GM12878 (cell line): ENCODE measurements at regions not wholly inside any gene's neighbourhood (a gene's known extent, or its start where the extent isn't known, plus 50 kb on each side); places are given as distances from the start of the nearest gene placed in this dataset.

ENCODE experiments used
- ATAC-seq: fragments of 200-7000 bp; cut with Tn5 transposase; 3 replicates; pipeline ENCODE4 v1.9.1; 2020; ENCODE audit warnings: mild to moderate bottlenecking, moderate library complexity
- BruUV-seq: library from RNA; stranded (reverse); fragments of 400-500 nt; replicated peaks from 2 replicates; lab custom pipeline; 2021; lab: Mats Ljungman, UMichigan
- CTCF ChIA-PET: fragments of 300-600 bp; sonication (Branson Sonifier 250); formaldehyde crosslinking; extraction: SDS; loops from one replicate; lab custom pipeline; 2021; ENCODE audit warnings: inconsistent platforms; lab: Yijun Ruan, JAX
- POLR2A ChIA-PET: fragments of 350-600 bp; formaldehyde crosslinking; extraction: SDS; loops from one replicate; lab custom pipeline; 2021; ENCODE audit warnings: inconsistent platforms; lab: Charles Lee
- RAD21 ChIA-PET: fragments of 300-600 bp; sonication (Branson Sonifier 250); formaldehyde crosslinking; loops from one replicate; lab custom pipeline; 2023; ENCODE audit warnings: antibody characterized with exemption; ENCODE audit not compliant: unreplicated experiment; lab: Charles Lee
- SMC1A ChIA-PET: fragments of 300-600 bp; sonication (Branson Sonifier 250); formaldehyde crosslinking; loops from one replicate; lab custom pipeline; 2023; ENCODE audit not compliant: unreplicated experiment, uncharacterized antibody; lab: Charles Lee
- DNase-seq: peaks from one replicate; pipeline ENCODE4 v3.0.0-alpha.2; 2011; ENCODE audit warnings: low read depth, low spot score
- FAIRE-seq: peaks from 3 replicates; lab custom pipeline; 2011; peaks lifted over from hg19 to GRCh38; lab: Jason Lieb, UNC
- H2AFZ ChIP-seq: 2 replicates; pipeline ENCODE4 v1.6.0; 2011; ENCODE audit warnings: low read depth, low read length, control low read depth; ENCODE audit not compliant: control insufficient read depth
- H3K27ac ChIP-seq: 2 replicates; pipeline ENCODE4 v1.5.1; 2011; ENCODE audit warnings: control low read depth; ENCODE audit not compliant: control insufficient read depth, insufficient read depth
- H3K27me3 ChIP-seq, 2 experiments: replicated peaks in 1 of 2; 2 replicates each; pipeline versions ENCODE4 v1.6.0 to v1.6.1; 2011; ENCODE audit warnings: low read length in 1 of 2; ENCODE audit not compliant: control insufficient read depth in 2 of 2, insufficient read depth in 2 of 2
- H3K36me3 ChIP-seq, 2 experiments: 2 replicates each; pipeline ENCODE4 v1.5.1; 2011; ENCODE audit warnings: low read length in 1 of 2; ENCODE audit not compliant: control insufficient read depth in 2 of 2, insufficient read depth in 2 of 2
- H3K4me1 ChIP-seq: 2 replicates; pipeline ENCODE4 v1.6.1; 2011; ENCODE audit warnings: mild to moderate bottlenecking, low read length, moderate library complexity, mixed read lengths; ENCODE audit not compliant: control insufficient read depth, insufficient read depth
- H3K4me2 ChIP-seq: 2 replicates; pipeline ENCODE4 v1.6.0; 2011; ENCODE audit warnings: control low read depth; ENCODE audit not compliant: control insufficient read depth, insufficient read depth
- H3K4me3 ChIP-seq: fragments of 200-600 bp; sonication (generic); 2 replicates; pipeline ENCODE4 v1.5.1; 2016
- H3K79me2 ChIP-seq: 2 replicates; pipeline ENCODE4 v1.6.0; 2011; ENCODE audit warnings: low read length; ENCODE audit not compliant: control insufficient read depth, insufficient read depth
- H3K9ac ChIP-seq: 2 replicates; pipeline ENCODE4 v1.8.0; 2011; ENCODE audit warnings: low read length, control low read depth, mixed read lengths; ENCODE audit not compliant: control insufficient read depth, insufficient read depth
- H3K9me3 ChIP-seq: replicated peaks from 3 replicates; pipeline ENCODE4 v1.5.1; 2011; ENCODE audit warnings: mild to moderate bottlenecking, low read length; ENCODE audit not compliant: control insufficient read depth, insufficient read depth
- H4K20me1 ChIP-seq: 2 replicates; pipeline ENCODE4 v1.6.0; 2011; ENCODE audit not compliant: control insufficient read depth, insufficient read depth
- ATF7 ChIP-seq: fragments of 450-650 bp; IDR thresholded peaks from 2 replicates; pipeline ENCODE4 v1.6.1; 2016; ENCODE audit warnings: low read depth, mild to moderate bottlenecking
- CBX5 ChIP-seq: sonication (generic); IDR thresholded peaks from 2 replicates; pipeline ENCODE4 v1.6.1; 2016; ENCODE audit warnings: low read depth, moderate library complexity, mild to moderate bottlenecking, inconsistent platforms
- DPF2 ChIP-seq: fragments of 450-650 bp; IDR thresholded peaks from 2 replicates; pipeline ENCODE4 v1.6.1; 2017; ENCODE audit warnings: mild to moderate bottlenecking
- EP300 ChIP-seq, 2 experiments: fragments of 150-350 bp in 1 of 2; IDR thresholded peaks; 2 replicates each; pipeline ENCODE4 v1.6.1; 2011 to 2012; ENCODE audit warnings: low read depth in 2 of 2, low read length in 2 of 2, borderline replicate concordance in 1 of 2, improper control_type of control experiment in 1 of 2, inconsistent platforms in 1 of 2; ENCODE audit not compliant: control insufficient read depth in 1 of 2
- HCFC1 ChIP-seq: fragments of 150-350 bp; IDR thresholded peaks from 2 replicates; pipeline ENCODE4 v1.6.1; 2014; ENCODE audit warnings: low read length
- HDAC2 ChIP-seq: fragments of 200-600 bp; sonication (generic); IDR thresholded peaks from 2 replicates; pipeline ENCODE4 v1.6.1; 2017
- HDAC6 ChIP-seq: fragments of 200-600 bp; sonication (generic); IDR thresholded peaks from one replicate; pipeline ENCODE4 v1.8.0; 2017; ENCODE audit warnings: antibody characterized with exemption; ENCODE audit not compliant: unreplicated experiment
- IRF4 ChIP-seq: IDR thresholded peaks from 2 replicates; pipeline ENCODE4 v1.6.1; 2011; ENCODE audit warnings: low read depth, low read length
- JUNB ChIP-seq: IDR thresholded peaks from 2 replicates; pipeline ENCODE4 v1.6.1; 2016; ENCODE audit warnings: antibody characterized with exemption, mild to moderate bottlenecking
- MEF2B ChIP-seq: fragments of 450-650 bp; IDR thresholded peaks from 2 replicates; pipeline ENCODE4 v1.6.1; 2018; ENCODE audit warnings: mild to moderate bottlenecking, moderate library complexity; ENCODE audit not compliant: partially characterized antibody, poor library complexity, severe bottlenecking
- MTA3 ChIP-seq: IDR thresholded peaks from 2 replicates; pipeline ENCODE4 v1.6.1; 2012; ENCODE audit warnings: low read length, inconsistent platforms, borderline replicate concordance
- NRF1 ChIP-seq: conservative IDR thresholded peaks from 2 replicates; pipeline ENCODE4 v1.6.1; 2011; ENCODE audit warnings: mild to moderate bottlenecking, low read depth, low read length, improper control_type of control experiment
- POLR2AphosphoS5 ChIP-seq: IDR thresholded peaks from 2 replicates; pipeline ENCODE4 v1.6.1; 2011; ENCODE audit warnings: mild to moderate bottlenecking, low read length, inconsistent platforms
- SREBF1 ChIP-seq: IDR thresholded peaks from 2 replicates; pipeline ENCODE4 v1.6.1; 2012; ENCODE audit warnings: mild to moderate bottlenecking, low read length
- WRNIP1 ChIP-seq: IDR thresholded peaks from 2 replicates; pipeline ENCODE4 v1.6.1; 2011; ENCODE audit warnings: low read depth, low read length, improper control_type of control experiment, borderline replicate concordance
- ZNF24 ChIP-seq: fragments of 450-650 bp; IDR thresholded peaks from 2 replicates; pipeline ENCODE4 v1.6.1; 2017; ENCODE audit warnings: antibody characterized with exemption, mild to moderate bottlenecking
- ZNF384 ChIP-seq: IDR thresholded peaks from 2 replicates; pipeline ENCODE4 v1.6.1; 2012; ENCODE audit warnings: low read depth, mild to moderate bottlenecking, low read length, improper control_type of control experiment, borderline replicate concordance
- in situ Hi-C: fragments of 300-500 bp; cut with MboI; formaldehyde crosslinking; loops from 9 replicates; pipeline ENCODE4 v1.14.3; 2018; ENCODE audit warnings: mixed read lengths
- intact Hi-C: fragments of 100-400 bp; cut with micrococcal nuclease; formaldehyde crosslinking; loops from one replicate; pipeline ENCODE4 v1.14.2; 2022; ENCODE audit not compliant: unreplicated experiment
- TF ChIP-seq, protein P1 (sequence below): fragments of 450-650 bp; formaldehyde crosslinking; IDR thresholded peaks from 2 replicates; pipeline ENCODE4 v1.4.0; 2022; ENCODE audit warnings: mild to moderate bottlenecking, moderate library complexity
- TF ChIP-seq, protein P2 (sequence below): fragments of 150-350 bp; IDR thresholded peaks from 2 replicates; pipeline ENCODE4 v1.6.1; 2014; ENCODE audit warnings: mild to moderate bottlenecking, low read depth, low read length
- TF ChIP-seq, protein P3 (sequence below): IDR thresholded peaks from 2 replicates; pipeline ENCODE4 v1.6.1; 2012; ENCODE audit warnings: low read length, inconsistent platforms

DNA sequence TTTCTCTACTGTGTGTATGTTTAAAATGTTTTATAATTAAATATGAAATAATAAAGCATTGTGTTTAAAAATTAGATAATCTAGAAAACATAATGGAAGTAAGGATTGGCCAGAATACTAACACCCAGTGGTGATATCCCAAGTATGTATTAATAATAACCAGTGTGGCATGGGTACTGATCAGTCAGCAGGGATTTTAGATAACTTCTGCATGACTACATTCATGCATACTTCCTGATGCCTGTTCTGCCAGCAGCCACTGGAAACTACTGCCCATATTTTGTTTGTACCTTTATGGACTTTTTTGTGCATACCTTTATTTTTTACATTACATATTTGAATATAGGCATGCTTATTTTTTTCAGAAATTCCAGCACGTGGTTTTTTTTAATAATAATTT lies 156.6 kb upstream of the TMEM196 start (continued):
- TF ChIP-seq, protein P1, sequence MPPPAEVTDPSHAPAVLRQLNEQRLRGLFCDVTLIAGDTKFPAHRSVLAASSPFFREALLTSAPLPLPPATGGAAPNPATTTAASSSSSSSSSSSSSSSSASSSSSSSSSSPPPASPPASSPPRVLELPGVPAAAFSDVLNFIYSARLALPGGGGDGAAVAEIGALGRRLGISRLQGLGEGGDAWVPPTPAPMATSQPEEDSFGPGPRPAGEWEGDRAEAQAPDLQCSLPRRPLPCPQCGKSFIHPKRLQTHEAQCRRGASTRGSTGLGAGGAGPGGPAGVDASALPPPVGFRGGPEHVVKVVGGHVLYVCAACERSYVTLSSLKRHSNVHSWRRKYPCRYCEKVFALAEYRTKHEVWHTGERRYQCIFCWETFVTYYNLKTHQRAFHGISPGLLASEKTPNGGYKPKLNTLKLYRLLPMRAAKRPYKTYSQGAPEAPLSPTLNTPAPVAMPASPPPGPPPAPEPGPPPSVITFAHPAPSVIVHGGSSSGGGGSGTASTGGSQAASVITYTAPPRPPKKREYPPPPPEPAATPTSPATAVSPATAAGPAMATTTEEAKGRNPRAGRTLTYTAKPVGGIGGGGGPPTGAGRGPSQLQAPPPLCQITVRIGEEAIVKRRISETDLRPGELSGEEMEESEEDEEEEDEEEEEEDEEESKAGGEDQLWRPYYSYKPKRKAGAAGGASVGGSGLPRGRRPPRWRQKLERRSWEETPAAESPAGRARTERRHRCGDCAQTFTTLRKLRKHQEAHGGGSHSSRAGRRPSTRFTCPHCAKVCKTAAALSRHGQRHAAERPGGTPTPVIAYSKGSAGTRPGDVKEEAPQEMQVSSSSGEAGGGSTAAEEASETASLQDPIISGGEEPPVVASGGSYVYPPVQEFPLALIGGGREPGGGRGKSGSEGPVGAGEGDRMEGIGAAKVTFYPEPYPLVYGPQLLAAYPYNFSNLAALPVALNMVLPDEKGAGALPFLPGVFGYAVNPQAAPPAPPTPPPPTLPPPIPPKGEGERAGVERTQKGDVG (CRISPR knock-in tag) = no peak
- no peak for TF ChIP-seq ATF7
- no peak for TF ChIP-seq WRNIP1
- no peak for TF ChIP-seq POLR2AphosphoS5
- TF ChIP-seq HCFC1 = no peak
- TF ChIP-seq MTA3 = no peak
- no peak for TF ChIP-seq SREBF1

DNA sequence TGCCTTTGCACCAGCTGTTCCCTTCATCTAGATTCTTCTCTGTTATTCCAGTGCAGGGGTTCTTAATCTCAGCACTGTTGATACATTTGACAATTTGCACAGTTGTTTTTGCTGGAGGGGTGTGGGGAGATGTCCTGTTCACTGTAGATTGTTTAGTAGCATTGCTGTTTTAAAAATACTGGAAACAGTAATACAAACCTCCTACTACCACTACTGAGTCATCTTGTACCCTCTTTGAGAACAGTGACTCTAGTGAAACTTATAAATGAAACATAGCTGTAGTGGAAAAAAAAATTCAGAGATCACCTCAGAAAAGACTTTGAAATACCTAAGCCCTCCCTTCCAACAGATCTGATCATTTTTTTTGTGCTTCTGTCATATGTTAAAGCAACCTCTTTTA lies 154.8 kb upstream of the TMEM196 start:
- ChIA-PET POLR2A (no interaction called here), RAD21 (interaction anchor here (1.3 kb wide), 1 partner anchor 54 kb away, joined by 3 read pairs; no protein-coding TSS in a partner anchor), SMC1A (interaction anchor here (1.5 kb wide), 2 partner anchors 11 to 17 kb away, joined by 3 to 4 read pairs; no protein-coding TSS in a partner anchor), CTCF (interaction anchor here (0.7 kb wide), 1 partner anchor 34 kb away, joined by 4 read pairs; no protein-coding TSS in a partner anchor)
- H2AFZ ChIP-seq = no peak overlapping the region
- ATAC-seq (peak; percentile 96), DNase-seq (peak; percentile 21), FAIRE-seq (no peak)
- peak overlapping the region; percentile 30; the same call in 1 of the 2 replicates for H3K4me2 ChIP-seq
- no peaks in the 10 kb centered on the region for H3K27me3 ChIP-seq
- no peaks in the 10 kb centered on the region for H4K20me1 ChIP-seq
- no peak overlapping the region for H3K4me3 ChIP-seq
- H3K36me3 ChIP-seq = no peaks in the 10 kb centered on the region
- no peak overlapping the region for H3K27ac ChIP-seq
- intact Hi-C loops (no loop called here), in situ Hi-C loops (no loop called here)
- no peaks in the 10 kb centered on the region for H3K79me2 ChIP-seq
- no peak overlapping the region for H3K9ac ChIP-seq
- H3K4me1 ChIP-seq = peaks cover 5% of the 10 kb centered on the region; the same call in 1 of the 2 replicates
- H3K9me3 ChIP-seq = no peaks in the 10 kb centered on the region
- BruUV-seq = no TSS peak
- TF ChIP-seq NRF1 (no peak), ZNF24 (no peak), IRF4 (peak; percentile 62; the same call in 1 of the 2 replicates), ZNF384 (peak; percentile 38; the same call in 1 of the 2 replicates), EP300 (IDR thresholded peaks at IDR 0.05; ENCODE audit: borderline replicate concordance in 1 of 2, control insufficient read depth in 1 of 2, low read depth in 2 of 2, low read length in 2 of 2) (0 out of 4 replicates have a peak, but pooled peaks of 1 of the 2 experiments have one; percentile 9), MEF2B (no peak), DPF2 (no peak), CBX5 (0 out of 2 replicates have a peak, but pooled peaks have one; percentile 33), HDAC6 (no peak), JUNB (peak; percentile 70; the same call in 1 of the 2 replicates), HDAC2 (no peak)
- TF ChIP-seq, protein P2, sequence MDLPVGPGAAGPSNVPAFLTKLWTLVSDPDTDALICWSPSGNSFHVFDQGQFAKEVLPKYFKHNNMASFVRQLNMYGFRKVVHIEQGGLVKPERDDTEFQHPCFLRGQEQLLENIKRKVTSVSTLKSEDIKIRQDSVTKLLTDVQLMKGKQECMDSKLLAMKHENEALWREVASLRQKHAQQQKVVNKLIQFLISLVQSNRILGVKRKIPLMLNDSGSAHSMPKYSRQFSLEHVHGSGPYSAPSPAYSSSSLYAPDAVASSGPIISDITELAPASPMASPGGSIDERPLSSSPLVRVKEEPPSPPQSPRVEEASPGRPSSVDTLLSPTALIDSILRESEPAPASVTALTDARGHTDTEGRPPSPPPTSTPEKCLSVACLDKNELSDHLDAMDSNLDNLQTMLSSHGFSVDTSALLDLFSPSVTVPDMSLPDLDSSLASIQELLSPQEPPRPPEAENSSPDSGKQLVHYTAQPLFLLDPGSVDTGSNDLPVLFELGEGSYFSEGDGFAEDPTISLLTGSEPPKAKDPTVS = no peak
- TF ChIP-seq, protein P3, sequence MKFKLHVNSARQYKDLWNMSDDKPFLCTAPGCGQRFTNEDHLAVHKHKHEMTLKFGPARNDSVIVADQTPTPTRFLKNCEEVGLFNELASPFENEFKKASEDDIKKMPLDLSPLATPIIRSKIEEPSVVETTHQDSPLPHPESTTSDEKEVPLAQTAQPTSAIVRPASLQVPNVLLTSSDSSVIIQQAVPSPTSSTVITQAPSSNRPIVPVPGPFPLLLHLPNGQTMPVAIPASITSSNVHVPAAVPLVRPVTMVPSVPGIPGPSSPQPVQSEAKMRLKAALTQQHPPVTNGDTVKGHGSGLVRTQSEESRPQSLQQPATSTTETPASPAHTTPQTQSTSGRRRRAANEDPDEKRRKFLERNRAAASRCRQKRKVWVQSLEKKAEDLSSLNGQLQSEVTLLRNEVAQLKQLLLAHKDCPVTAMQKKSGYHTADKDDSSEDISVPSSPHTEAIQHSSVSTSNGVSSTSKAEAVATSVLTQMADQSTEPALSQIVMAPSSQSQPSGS = 0 out of 2 replicates have a peak, but pooled peaks have one; percentile 63
